IMR-90 (cell line): ENCODE measurements at regions not wholly inside any gene's neighbourhood (a gene's known extent, or its start where the extent isn't known, plus 50 kb on each side); places are given as distances from the start of the nearest gene placed in this dataset.

Source experiments
- ATAC-seq: fragments of 200-7000 bp; cut with Tn5 transposase; 2 replicates; pipeline ENCODE4 v1.9.1; 2020; ENCODE audit warnings: low read depth, mild to moderate bottlenecking, moderate library complexity
- BruUV-seq: library from RNA; stranded (reverse); fragments of 400-500 nt; replicated peaks from 2 replicates; lab custom pipeline; 2021; lab: Mats Ljungman, UMichigan
- CTCF ChIA-PET: fragments of 300-600 bp; formaldehyde crosslinking; extraction: SDS; loops from one replicate; lab custom pipeline; 2021; ENCODE audit warnings: antibody characterized with exemption; lab: Yijun Ruan, JAX
- POLR2A ChIA-PET: fragments of 300-600 bp; sonication (Branson Sonifier 250); formaldehyde crosslinking; loops from one replicate; lab custom pipeline; 2022; ENCODE audit warnings: antibody characterized with exemption; ENCODE audit not compliant: unreplicated experiment; lab: Charles Lee
- DNase-seq: peaks from one replicate; pipeline ENCODE4 v3.0.0; 2013
- H2AFZ ChIP-seq: replicated peaks from 2 replicates; pipeline ENCODE3; 2013; ENCODE audit warnings: low read length, mild to moderate bottlenecking; ENCODE audit not compliant: poor library complexity
- H2AK5ac ChIP-seq: 2 replicates; pipeline ENCODE4 v1.6.1; 2013; ENCODE audit warnings: low read depth, low read length, inconsistent platforms
- H2AK9ac ChIP-seq: replicated peaks from 2 replicates; pipeline ENCODE3; 2013; ENCODE audit warnings: mild to moderate bottlenecking, low read depth, low read length, moderate library complexity; ENCODE audit not compliant: poor library complexity
- H2BK120ac ChIP-seq: 2 replicates; pipeline ENCODE4 v1.6.1; 2013; ENCODE audit warnings: low read depth, low read length, inconsistent platforms
- H2BK15ac ChIP-seq: 3 replicates; pipeline ENCODE4 v1.6.1; 2013; ENCODE audit warnings: low read depth, low read length, inconsistent platforms
- H2BK20ac ChIP-seq: 2 replicates; pipeline ENCODE4 v1.6.1; 2013; ENCODE audit warnings: low read depth, mild to moderate bottlenecking, inconsistent platforms, low read length, moderate library complexity
- H2BK5ac ChIP-seq: 2 replicates; pipeline ENCODE4 v1.6.1; 2013; ENCODE audit warnings: mild to moderate bottlenecking, low read depth, low read length, inconsistent platforms; ENCODE audit not compliant: poor library complexity, severe bottlenecking
- H3K14ac ChIP-seq: replicated peaks from 2 replicates; pipeline ENCODE4 v1.6.1; 2013; ENCODE audit warnings: low read depth, low read length, inconsistent platforms
- H3K18ac ChIP-seq: 2 replicates; pipeline ENCODE4 v1.6.1; 2013; ENCODE audit warnings: low read depth, low read length, control low read depth
- H3K23ac ChIP-seq: 2 replicates; pipeline ENCODE4 v1.6.1; 2013; ENCODE audit warnings: low read depth, low read length, inconsistent platforms
- H3K27ac ChIP-seq: 2 replicates; pipeline ENCODE4 v1.5.1; 2013; ENCODE audit warnings: mild to moderate bottlenecking, control low read depth, low read length; ENCODE audit not compliant: insufficient read depth
- H3K27me3 ChIP-seq: 2 replicates; pipeline ENCODE4 v1.6.1; 2013; ENCODE audit warnings: low read length; ENCODE audit not compliant: control insufficient read depth, insufficient read depth
- H3K36me3 ChIP-seq: 2 replicates; pipeline ENCODE4 v1.6.1; 2013; ENCODE audit warnings: low read length, mixed read lengths; ENCODE audit not compliant: control insufficient read depth, insufficient read depth
- H3K4ac ChIP-seq: 2 replicates; pipeline ENCODE4 v1.6.1; 2013; ENCODE audit warnings: low read depth, low read length, inconsistent platforms
- H3K4me1 ChIP-seq: 2 replicates; pipeline ENCODE4 v1.6.1; 2013; ENCODE audit warnings: low read length, mixed read lengths; ENCODE audit not compliant: control insufficient read depth, insufficient read depth
- H3K4me2 ChIP-seq: 2 replicates; pipeline ENCODE4 v1.6.1; 2013; ENCODE audit warnings: low read depth, mild to moderate bottlenecking, control low read depth, low read length, moderate library complexity
- H3K4me3 ChIP-seq: 2 replicates; pipeline ENCODE4 v1.5.1; 2013; ENCODE audit warnings: low read depth, mild to moderate bottlenecking, control low read depth, low read length, moderate library complexity; ENCODE audit not compliant: insufficient read depth
- H3K56ac ChIP-seq: 2 replicates; pipeline ENCODE4 v1.6.1; 2013; ENCODE audit warnings: low read length, inconsistent platforms; ENCODE audit not compliant: insufficient read depth; ENCODE audit errors: extremely low read depth
- H3K79me1 ChIP-seq, 2 experiments: 2 replicates each; pipeline ENCODE4 v1.6.1; 2013; ENCODE audit warnings: low read length in 2 of 2, inconsistent platforms in 1 of 2, low read depth in 1 of 2
- H3K9ac ChIP-seq: 2 replicates; pipeline ENCODE4 v1.6.1; 2013; ENCODE audit warnings: low read depth, low read length, control low read depth
- H3K9me1 ChIP-seq: 2 replicates; pipeline ENCODE4 v1.6.1; 2013; ENCODE audit warnings: low read length, inconsistent platforms; ENCODE audit not compliant: insufficient read depth
- H3K9me3 ChIP-seq: 2 replicates; pipeline ENCODE4 v1.6.1; 2013; ENCODE audit warnings: low read length; ENCODE audit not compliant: control insufficient read depth, insufficient read depth
- H4K20me1 ChIP-seq: 2 replicates; pipeline ENCODE4 v1.6.1; 2013; ENCODE audit warnings: low read length, inconsistent platforms; ENCODE audit not compliant: insufficient read depth
- H4K5ac ChIP-seq: 2 replicates; pipeline ENCODE4 v1.6.1; 2013; ENCODE audit warnings: mild to moderate bottlenecking, low read depth, low read length, control low read depth
- H4K8ac ChIP-seq, 2 experiments: 2 replicates each; pipeline ENCODE4 v1.6.1; 2013; ENCODE audit warnings: low read depth in 2 of 2, low read length in 2 of 2, control low read depth in 1 of 2, inconsistent platforms in 1 of 2
- H4K91ac ChIP-seq: 2 replicates; pipeline ENCODE4 v1.6.1; 2013; ENCODE audit warnings: low read depth, low read length, inconsistent platforms; ENCODE audit not compliant: insufficient read depth
- BHLHE40 ChIP-seq: fragments of 150-350 bp; IDR thresholded peaks from 2 replicates; pipeline ENCODE4 v1.6.1; 2016; ENCODE audit warnings: mild to moderate bottlenecking, low read depth, low read length
- CEBPB ChIP-seq: IDR thresholded peaks from 2 replicates; pipeline ENCODE4 v1.6.1; 2012; ENCODE audit warnings: low read depth, low read length, improper control_type of control experiment
- CHD1 ChIP-seq: IDR thresholded peaks from 2 replicates; pipeline ENCODE4 v1.6.1; 2012; ENCODE audit warnings: low read depth, low read length, improper control_type of control experiment
- MAFK ChIP-seq: IDR thresholded peaks from 2 replicates; pipeline ENCODE4 v1.6.1; 2012; ENCODE audit warnings: low read depth, low read length, improper control_type of control experiment
- MAZ ChIP-seq: IDR thresholded peaks from 2 replicates; pipeline ENCODE4 v1.6.1; 2012; ENCODE audit warnings: low read depth, mild to moderate bottlenecking, low read length, improper control_type of control experiment, moderate library complexity, borderline replicate concordance
- MXI1 ChIP-seq: IDR thresholded peaks from 2 replicates; pipeline ENCODE4 v1.6.1; 2012; ENCODE audit warnings: low read depth, mild to moderate bottlenecking, low read length, moderate library complexity, borderline replicate concordance
- NFE2L2 ChIP-seq: fragments of 150-350 bp; IDR thresholded peaks from 2 replicates; pipeline ENCODE4 v1.6.1; 2016; ENCODE audit warnings: low read depth, mild to moderate bottlenecking, low read length
- POLR2A ChIP-seq: IDR thresholded peaks from 2 replicates; pipeline ENCODE4 v1.6.1; 2012; ENCODE audit warnings: mild to moderate bottlenecking, low read depth, low read length
- RCOR1 ChIP-seq: IDR thresholded peaks from 2 replicates; pipeline ENCODE4 v1.6.1; 2012; ENCODE audit warnings: mild to moderate bottlenecking, low read length, improper control_type of control experiment; ENCODE audit not compliant: insufficient replicate concordance
- RFX5 ChIP-seq: IDR thresholded peaks from 2 replicates; pipeline ENCODE4 v1.8.0; 2012; ENCODE audit warnings: low read depth, mild to moderate bottlenecking, low read length, moderate library complexity
- SMC3 ChIP-seq: fragments of 150-350 bp; IDR thresholded peaks from 2 replicates; pipeline ENCODE4 v1.6.1; 2016; ENCODE audit warnings: low read depth, mild to moderate bottlenecking, antibody characterized with exemption, low read length, moderate library complexity
- WGBS, 2 experiments: methylation state at CpG; one replicate each; pipeline versions ENCODE4 v1.1.5 to v1.1.7; 2013; ENCODE audit warnings: missing lambda C conversion rate in 2 of 2; ENCODE audit not compliant: insufficient read length in 1 of 2; ENCODE audit errors: extremely low coverage in 2 of 2; 5-methylcytosine and 5-hydroxymethylcytosine counted together
- dilution Hi-C: fragments of 300-500 bp; cut with HindIII; formaldehyde crosslinking; loops from one replicate; pipeline ENCODE4 v1.14.3; 2018; ENCODE audit warnings: low sequenced_read_pairs; ENCODE audit not compliant: unreplicated experiment
- in situ Hi-C: fragments of 300-500 bp; cut with MboI; formaldehyde crosslinking; loops from 3 replicates; pipeline ENCODE4 v1.14.3; 2019; ENCODE audit warnings: low sequenced_read_pairs, inconsistent platforms, mixed read lengths
- intact Hi-C: fragments of 100-400 bp; cut with micrococcal nuclease; formaldehyde crosslinking; loops from 2 replicates; pipeline ENCODE4 v1.10.0; 2022
- TF ChIP-seq, protein P1 (sequence below): conservative IDR thresholded peaks from 2 replicates; pipeline ENCODE4 v1.5.1; 2012; ENCODE audit warnings: mild to moderate bottlenecking, low read depth, low read length, improper control_type of control experiment
- TF ChIP-seq, protein P2 (sequence below): fragments of 150-350 bp; IDR thresholded peaks from 2 replicates; pipeline ENCODE4 v1.6.1; 2016; ENCODE audit warnings: low read depth, mild to moderate bottlenecking, low read length, moderate library complexity, borderline replicate concordance
- TF ChIP-seq, protein P3 (sequence below): fragments of 150-350 bp; IDR thresholded peaks from 2 replicates; pipeline ENCODE4 v1.6.1; 2017; ENCODE audit warnings: mild to moderate bottlenecking, antibody characterized with exemption, low read length, low read depth

DNA sequence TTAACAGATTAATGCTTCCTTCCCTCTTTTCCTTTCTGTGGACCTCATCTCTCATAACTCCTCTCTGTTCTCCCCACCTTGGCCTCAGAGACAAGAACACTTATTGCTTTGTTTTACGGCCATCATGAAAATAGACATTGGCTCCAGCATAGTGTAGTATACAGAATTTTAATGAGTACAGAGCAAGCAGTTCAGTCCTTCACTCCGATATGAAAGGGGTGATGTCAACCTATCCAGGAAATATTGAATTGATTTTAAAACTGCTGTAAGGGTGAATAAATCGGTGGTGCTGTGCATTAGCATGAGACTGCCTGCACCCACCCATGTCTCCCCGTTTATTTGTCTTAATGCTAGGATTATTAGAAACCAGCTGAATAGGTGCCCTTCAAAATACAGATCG lies 490.9 kb upstream of the TBL1XR1 start:
- 100% methylated on average over 2 of the region's 5 CpGs; no CpG with 5 or more reads in 1 of the 2 experiments for WGBS, 2 experiments
- Histone ChIP-seq H3K4me1 (no peaks in the 10 kb centered on the region), H2AFZ (no peak overlapping the region), H2BK120ac (no peak overlapping the region), H2AK5ac (no peak overlapping the region), H4K91ac (no peak overlapping the region), H3K27me3 (no peaks in the 10 kb centered on the region), H3K14ac (no peak overlapping the region), H3K36me3 (no peaks in the 10 kb centered on the region), H3K27ac (no peak overlapping the region), H2AK9ac (no peak overlapping the region), H3K56ac (no peak overlapping the region), H4K5ac (no peak overlapping the region), H3K9ac (no peak overlapping the region), H4K20me1 (no peaks in the 10 kb centered on the region), H3K23ac (no peak overlapping the region), H2BK20ac (no peak overlapping the region), H3K4me2 (no peak overlapping the region), H3K79me1 (no peaks in the 10 kb centered on the region), H2BK5ac (no peak overlapping the region), H3K9me1 (no peaks in the 10 kb centered on the region), H3K4ac (no peak overlapping the region), H3K9me3 (no peaks in the 10 kb centered on the region), H2BK15ac (no peak overlapping the region), H3K18ac (no peak overlapping the region), H3K4me3 (no peak overlapping the region), H4K8ac (no peak overlapping the region)
- TF ChIP-seq RFX5 (no peak), CEBPB (no peak), CHD1 (no peak), NFE2L2 (no peak), MAZ (no peak), SMC3 (no peak), RCOR1 (no peak), MXI1 (no peak), POLR2A (no peak), MAFK (no peak), BHLHE40 (no peak)
- TF ChIP-seq, protein P1, sequence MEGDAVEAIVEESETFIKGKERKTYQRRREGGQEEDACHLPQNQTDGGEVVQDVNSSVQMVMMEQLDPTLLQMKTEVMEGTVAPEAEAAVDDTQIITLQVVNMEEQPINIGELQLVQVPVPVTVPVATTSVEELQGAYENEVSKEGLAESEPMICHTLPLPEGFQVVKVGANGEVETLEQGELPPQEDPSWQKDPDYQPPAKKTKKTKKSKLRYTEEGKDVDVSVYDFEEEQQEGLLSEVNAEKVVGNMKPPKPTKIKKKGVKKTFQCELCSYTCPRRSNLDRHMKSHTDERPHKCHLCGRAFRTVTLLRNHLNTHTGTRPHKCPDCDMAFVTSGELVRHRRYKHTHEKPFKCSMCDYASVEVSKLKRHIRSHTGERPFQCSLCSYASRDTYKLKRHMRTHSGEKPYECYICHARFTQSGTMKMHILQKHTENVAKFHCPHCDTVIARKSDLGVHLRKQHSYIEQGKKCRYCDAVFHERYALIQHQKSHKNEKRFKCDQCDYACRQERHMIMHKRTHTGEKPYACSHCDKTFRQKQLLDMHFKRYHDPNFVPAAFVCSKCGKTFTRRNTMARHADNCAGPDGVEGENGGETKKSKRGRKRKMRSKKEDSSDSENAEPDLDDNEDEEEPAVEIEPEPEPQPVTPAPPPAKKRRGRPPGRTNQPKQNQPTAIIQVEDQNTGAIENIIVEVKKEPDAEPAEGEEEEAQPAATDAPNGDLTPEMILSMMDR, result no peak
- TF ChIP-seq, protein P2, sequence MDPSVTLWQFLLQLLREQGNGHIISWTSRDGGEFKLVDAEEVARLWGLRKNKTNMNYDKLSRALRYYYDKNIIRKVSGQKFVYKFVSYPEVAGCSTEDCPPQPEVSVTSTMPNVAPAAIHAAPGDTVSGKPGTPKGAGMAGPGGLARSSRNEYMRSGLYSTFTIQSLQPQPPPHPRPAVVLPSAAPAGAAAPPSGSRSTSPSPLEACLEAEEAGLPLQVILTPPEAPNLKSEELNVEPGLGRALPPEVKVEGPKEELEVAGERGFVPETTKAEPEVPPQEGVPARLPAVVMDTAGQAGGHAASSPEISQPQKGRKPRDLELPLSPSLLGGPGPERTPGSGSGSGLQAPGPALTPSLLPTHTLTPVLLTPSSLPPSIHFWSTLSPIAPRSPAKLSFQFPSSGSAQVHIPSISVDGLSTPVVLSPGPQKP, result no peak
- TF ChIP-seq, protein P3, sequence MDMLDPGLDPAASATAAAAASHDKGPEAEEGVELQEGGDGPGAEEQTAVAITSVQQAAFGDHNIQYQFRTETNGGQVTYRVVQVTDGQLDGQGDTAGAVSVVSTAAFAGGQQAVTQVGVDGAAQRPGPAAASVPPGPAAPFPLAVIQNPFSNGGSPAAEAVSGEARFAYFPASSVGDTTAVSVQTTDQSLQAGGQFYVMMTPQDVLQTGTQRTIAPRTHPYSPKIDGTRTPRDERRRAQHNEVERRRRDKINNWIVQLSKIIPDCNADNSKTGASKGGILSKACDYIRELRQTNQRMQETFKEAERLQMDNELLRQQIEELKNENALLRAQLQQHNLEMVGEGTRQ, result no peak
- in situ Hi-C loops (no loop called here), intact Hi-C loops (no loop called here), dilution Hi-C loops (no loop called here)
- ATAC-seq (no peak), DNase-seq (no peak)
- ChIA-PET CTCF (no interaction called here), POLR2A (no interaction called here)
- no TSS peak for BruUV-seq
